Stimulated activated effector memory CD8-positive, alpha-beta T cell treated with anti-CD3 and anti-CD28 coated beads, Interleukin-12 subunit alpha, Interleukin-12 subunit beta, amount 100 ng/mL, for 72 hours (primary cell): ENCODE measurements at regions not wholly inside any gene's neighbourhood (a gene's known extent, or its start where the extent isn't known, plus 50 kb on each side); places are given as distances from the start of the nearest gene placed in this dataset.
A peak's percentile ranks its signal among the peaks of the same experiment; 100 is the strongest.
"Not testable (repeated sequence)": the region's sequence is repeated elsewhere in the genome, so short reads cannot be mapped to it uniquely, and the experiment has no call there.

ENCODE experiments used
- ATAC-seq: fragments of 150-1000 bp; cut with Tn5 transposase; 2 replicates; pipeline ENCODE4 v1.10.0; 2021
- DNase-seq, 2 donors: peaks; one replicate each; pipeline ENCODE4 v3.0.0; 2021 to 2022; ENCODE audit warnings: low spot score in 2 of 2
- H3K27ac Mint-ChIP-seq: one replicate; pipeline ENCODE4 v1.8.0; 2022; ENCODE audit warnings: mild to moderate bottlenecking, mixed read lengths
- H3K36me3 Mint-ChIP-seq: one replicate; pipeline ENCODE4 v1.8.0; 2022; ENCODE audit warnings: mild to moderate bottlenecking, mixed read lengths
- H3K4me1 Mint-ChIP-seq: one replicate; pipeline ENCODE4 v1.8.0; 2022; ENCODE audit warnings: mixed read lengths
- H3K4me3 Mint-ChIP-seq: one replicate; pipeline ENCODE4 v1.8.0; 2022; ENCODE audit warnings: mild to moderate bottlenecking, mixed read lengths
- H3K9me3 Mint-ChIP-seq: one replicate; pipeline ENCODE4 v1.8.0; 2022; ENCODE audit warnings: mixed read lengths

GRCh38 chr3:26091096-26091495 is 301.2 kb downstream of the OXSM start:
- Mint-ChIP-seq H3K9me3 (peaks cover 12% of the 10 kb centered on the region), H3K36me3 (no peaks in the 10 kb centered on the region), H3K4me1 (no peaks in the 10 kb centered on the region), H3K27ac (no peak overlapping the region), H3K4me3 (no peak overlapping the region)
- ATAC-seq (no peak), DNase-seq (no peak)

GRCh38 chr3:26091626-26092025 is 301.7 kb downstream of the OXSM start:
- peaks cover 12% of the 10 kb centered on the region for H3K9me3 Mint-ChIP-seq
- DNase-seq: no peak
- no peaks in the 10 kb centered on the region for H3K36me3 Mint-ChIP-seq
- no peaks in the 10 kb centered on the region for H3K4me1 Mint-ChIP-seq
- H3K27ac Mint-ChIP-seq: no peak overlapping the region
- no peak overlapping the region for H3K4me3 Mint-ChIP-seq
- ATAC-seq: no peak

- H3K9me3 Mint-ChIP-seq: peaks cover 22% of the 10 kb centered on the region
- H3K4me1 Mint-ChIP-seq, H3K27ac Mint-ChIP-seq, ATAC-seq, H3K4me3 Mint-ChIP-seq, DNase-seq, H3K36me3 Mint-ChIP-seq: not testable (repeated sequence)
Observed at GRCh38 chr3:26097111-26097510, 307.2 kb downstream of the OXSM start.

- Mint-ChIP-seq H3K9me3 (peaks cover 22% of the 10 kb centered on the region), H3K36me3 (no peaks in the 10 kb centered on the region), H3K4me3 (no peak overlapping the region), H3K27ac (no peak overlapping the region), H3K4me1 (peaks cover 5% of the 10 kb centered on the region)
- ATAC-seq: peak; percentile 24
- no peak for DNase-seq
Observed at GRCh38 chr3:26099692-26100091, 309.8 kb downstream of the OXSM start.

- no peak overlapping the region for H3K4me3 Mint-ChIP-seq
- no peak overlapping the region for H3K27ac Mint-ChIP-seq
- peaks cover 20% of the 10 kb centered on the region for H3K9me3 Mint-ChIP-seq
- H3K36me3 Mint-ChIP-seq: no peaks in the 10 kb centered on the region
- ATAC-seq (no peak), DNase-seq (no peak)
- peaks cover 5% of the 10 kb centered on the region for H3K4me1 Mint-ChIP-seq
Observed at GRCh38 chr3:26100176-26100575, 310.3 kb downstream of the OXSM start.

- ATAC-seq (no peak), DNase-seq (no peak)
- no peaks in the 10 kb centered on the region for H3K36me3 Mint-ChIP-seq
- H3K9me3 Mint-ChIP-seq: peaks cover 10% of the 10 kb centered on the region
- no peak overlapping the region for H3K27ac Mint-ChIP-seq
- no peak overlapping the region for H3K4me3 Mint-ChIP-seq
- H3K4me1 Mint-ChIP-seq: peaks cover 5% of the 10 kb centered on the region
Observed at GRCh38 chr3:26102376-26102775, 312.5 kb downstream of the OXSM start.

GRCh38 chr3:26104851-26105251 is 315.0 kb downstream of the OXSM start:
- Mint-ChIP-seq H3K4me3 (no peak overlapping the region), H3K4me1 (peaks cover 5% of the 10 kb centered on the region), H3K27ac (no peak overlapping the region), H3K9me3 (peaks cover 5% of the 10 kb centered on the region), H3K36me3 (no peaks in the 10 kb centered on the region)
- ATAC-seq (no peak), DNase-seq (no peak)

- H3K4me3 Mint-ChIP-seq: no peak overlapping the region
- no peak for DNase-seq
- H3K4me1 Mint-ChIP-seq: peaks cover 5% of the 10 kb centered on the region
- no peaks in the 10 kb centered on the region for H3K36me3 Mint-ChIP-seq
- ATAC-seq: no peak
- no peak overlapping the region for H3K27ac Mint-ChIP-seq
- H3K9me3 Mint-ChIP-seq: peaks cover 5% of the 10 kb centered on the region
Observed at GRCh38 chr3:26105261-26105660, 315.4 kb downstream of the OXSM start.

GRCh38 chr3:26106228-26106627 is 316.3 kb downstream of the OXSM start:
- Mint-ChIP-seq H3K9me3 (peaks cover 3% of the 10 kb centered on the region), H3K27ac (no peak overlapping the region), H3K4me1 (peaks cover 3% of the 10 kb centered on the region), H3K36me3 (no peaks in the 10 kb centered on the region), H3K4me3 (no peak overlapping the region)
- DNase-seq (no peak), ATAC-seq (no peak)

- Mint-ChIP-seq H3K4me1 (no peaks in the 10 kb centered on the region), H3K9me3 (peaks cover 5% of the 10 kb centered on the region), H3K27ac (no peak overlapping the region), H3K36me3 (no peaks in the 10 kb centered on the region), H3K4me3 (no peak overlapping the region)
- DNase-seq: no peak
- ATAC-seq: no peak
Observed at GRCh38 chr3:26108846-26109489, 319.1 kb downstream of the OXSM start.

- Mint-ChIP-seq H3K36me3 (no peaks in the 10 kb centered on the region), H3K9me3 (peaks cover 3% of the 10 kb centered on the region), H3K4me1 (no peaks in the 10 kb centered on the region), H3K27ac (no peak overlapping the region), H3K4me3 (no peak overlapping the region)
- no peak for ATAC-seq
- DNase-seq: no peak
Observed at GRCh38 chr3:26114851-26115250, 325.0 kb downstream of the OXSM start.

- DNase-seq: no peak
- H3K27ac Mint-ChIP-seq: no peak overlapping the region
- no peaks in the 10 kb centered on the region for H3K36me3 Mint-ChIP-seq
- no peaks in the 10 kb centered on the region for H3K4me1 Mint-ChIP-seq
- H3K4me3 Mint-ChIP-seq: no peak overlapping the region
- ATAC-seq: no peak
- no peaks in the 10 kb centered on the region for H3K9me3 Mint-ChIP-seq
Observed at GRCh38 chr3:26118165-26118564, 328.3 kb downstream of the OXSM start.

GRCh38 chr3:26132942-26133341 is 343.1 kb downstream of the OXSM start:
- no peaks in the 10 kb centered on the region for H3K9me3 Mint-ChIP-seq
- no peak overlapping the region for H3K27ac Mint-ChIP-seq
- H3K4me3 Mint-ChIP-seq: no peak overlapping the region
- H3K4me1 Mint-ChIP-seq: no peaks in the 10 kb centered on the region
- DNase-seq: no peak
- H3K36me3 Mint-ChIP-seq: no peaks in the 10 kb centered on the region
- no peak for ATAC-seq

- Mint-ChIP-seq H3K27ac (no peak overlapping the region), H3K36me3 (no peaks in the 10 kb centered on the region), H3K4me3 (no peak overlapping the region), H3K4me1 (no peaks in the 10 kb centered on the region), H3K9me3 (peaks cover 9% of the 10 kb centered on the region)
- DNase-seq (no peak), ATAC-seq (no peak)
Observed at GRCh38 chr3:26141296-26141695, 351.4 kb downstream of the OXSM start.

GRCh38 chr3:26145769-26146168 is 355.9 kb downstream of the OXSM start:
- DNase-seq: no peak
- H3K36me3 Mint-ChIP-seq: no peaks in the 10 kb centered on the region
- no peak overlapping the region for H3K27ac Mint-ChIP-seq
- ATAC-seq: no peak
- H3K4me1 Mint-ChIP-seq: no peaks in the 10 kb centered on the region
- peaks cover 7% of the 10 kb centered on the region for H3K9me3 Mint-ChIP-seq
- H3K4me3 Mint-ChIP-seq: no peak overlapping the region

GRCh38 chr3:26157428-26157827 is 367.5 kb downstream of the OXSM start:
- not testable (repeated sequence) for H3K27ac Mint-ChIP-seq, DNase-seq, H3K4me1 Mint-ChIP-seq, H3K36me3 Mint-ChIP-seq, H3K9me3 Mint-ChIP-seq, H3K4me3 Mint-ChIP-seq, ATAC-seq

GRCh38 chr3:26171006-26171405 is 381.1 kb downstream of the OXSM start:
- Mint-ChIP-seq H3K27ac (no peak overlapping the region), H3K4me1 (no peaks in the 10 kb centered on the region), H3K36me3 (no peaks in the 10 kb centered on the region), H3K9me3 (peaks cover 11% of the 10 kb centered on the region), H3K4me3 (no peak overlapping the region)
- no peak for DNase-seq
- ATAC-seq: no peak
